ENCODE measurements at regions not wholly inside any gene's neighbourhood (a gene's known extent, or its start where the extent isn't known, plus 50 kb on each side); places are given as distances from the start of the nearest gene placed in this dataset.
"Not testable (repeated sequence)": the region's sequence is repeated elsewhere in the genome, so short reads cannot be mapped to it uniquely, and the experiment has no call there.

GRCh38 chr14:37712976-37713431 lies 117.6 kb downstream of the TTC6 start:
- no peak for DNase-seq

GRCh38 chr14:37720131-37720530 lies 124.7 kb downstream of the TTC6 start:
- DNase-seq: no peak

- DNase-seq: no peak
Measured at GRCh38 chr14:37721976-37722659, 126.7 kb downstream of the TTC6 start.

GRCh38 chr14:37723515-37723914 lies 128.1 kb downstream of the TTC6 start:
- no peak for DNase-seq

- DNase-seq: no peak
Measured at GRCh38 chr14:37726708-37727107, 131.3 kb downstream of the TTC6 start.

- DNase-seq: no peak
Measured at GRCh38 chr14:37729218-37729617, 133.8 kb downstream of the TTC6 start.

- no peak for DNase-seq
Measured at GRCh38 chr14:37731094-37731493, 135.7 kb downstream of the TTC6 start.

- DNase-seq: no peak
Measured at GRCh38 chr14:37745657-37746056, 150.2 kb downstream of the TTC6 start.

GRCh38 chr14:37746140-37746832 lies 150.9 kb downstream of the TTC6 start:
- DNase-seq: no peak

GRCh38 chr14:37753459-37753858 lies 158.0 kb downstream of the TTC6 start:
- DNase-seq: no peak

GRCh38 chr14:37760275-37760674 lies 164.8 kb downstream of the TTC6 start:
- DNase-seq: not testable (repeated sequence)

GRCh38 chr14:37763266-37763665 lies 167.8 kb downstream of the TTC6 start:
- no peak for DNase-seq

- not testable (repeated sequence) for DNase-seq
Measured at GRCh38 chr14:37772283-37772682, 176.9 kb downstream of the TTC6 start.

- no peak for DNase-seq
Measured at GRCh38 chr14:37776791-37777499, 181.5 kb downstream of the TTC6 start.

GRCh38 chr14:37778135-37778943 lies 182.9 kb downstream of the TTC6 start:
- no peak for DNase-seq

GRCh38 chr14:37779480-37779879 lies 184.1 kb downstream of the TTC6 start:
- DNase-seq: no peak

GRCh38 chr14:37780731-37781130 lies 185.3 kb downstream of the TTC6 start:
- DNase-seq: not testable (repeated sequence)

GRCh38 chr14:37784203-37784826 lies 188.9 kb downstream of the TTC6 start:
- DNase-seq: not testable (repeated sequence)

- DNase-seq: not testable (repeated sequence)
Measured at GRCh38 chr14:37784827-37785223, 189.4 kb downstream of the TTC6 start.

GRCh38 chr14:37785298-37785697 lies 189.9 kb downstream of the TTC6 start:
- not testable (repeated sequence) for DNase-seq

- DNase-seq: not testable (repeated sequence)
Measured at GRCh38 chr14:37786114-37786625, 190.7 kb downstream of the TTC6 start.

- DNase-seq: no peak
Measured at GRCh38 chr14:37787879-37788494, 192.6 kb downstream of the TTC6 start.

Measured in activated CD4-positive, alpha-beta T cell treated with anti-CD3 and anti-CD28 coated beads, Interleukin-2, amount 50 U/mL, for 4 hours (primary cell).